ENCODE measurements at regions not wholly inside any gene's neighbourhood (a gene's known extent, or its start where the extent isn't known, plus 50 kb on each side); places are given as distances from the start of the nearest gene placed in this dataset.

GRCh38 chr7:136635751-136636150 lies 232.7 kb upstream of the CHRM2 start:
- Histone ChIP-seq H3K9me3 (no peaks in the 10 kb centered on the region), H3K4me1 (no peaks in the 10 kb centered on the region), H3K36me3 (no peaks in the 10 kb centered on the region), H3K4me3 (no peak overlapping the region), H3K27me3 (no peaks in the 10 kb centered on the region), H3K27ac (no peak overlapping the region)
- no peak for ATAC-seq
- no peak for TF ChIP-seq CTCF (IDR thresholded peaks at IDR 0.05)
- intact Hi-C loops (cut with DNase I), result no loop called here
- DNase-seq, result no peak

- DNase-seq (no peak), ATAC-seq (no peak)
- Histone ChIP-seq H3K36me3 (no peaks in the 10 kb centered on the region), H3K4me1 (no peaks in the 10 kb centered on the region), H3K27ac (no peak overlapping the region), H3K27me3 (no peaks in the 10 kb centered on the region), H3K9me3 (peaks cover 0 to 6% of the 10 kb centered on the region in 2 donors), H3K4me3 (no peak overlapping the region)
- intact Hi-C loops (cut with DNase I), result no loop called here
- no peak for TF ChIP-seq CTCF (IDR thresholded peaks at IDR 0.05)
Observed at GRCh38 chr7:136618818-136619217, 249.6 kb upstream of the CHRM2 start.

GRCh38 chr7:136617176-136617575 lies 251.3 kb upstream of the CHRM2 start:
- Histone ChIP-seq H3K36me3 (no peaks in the 10 kb centered on the region), H3K4me3 (no peak overlapping the region), H3K9me3 (no peaks in the 10 kb centered on the region), H3K27ac (no peak overlapping the region), H3K4me1 (no peaks in the 10 kb centered on the region), H3K27me3 (no peaks in the 10 kb centered on the region)
- intact Hi-C loops (cut with DNase I), result no loop called here
- ATAC-seq (no peak), DNase-seq (no peak)
- no peak for TF ChIP-seq CTCF (IDR thresholded peaks at IDR 0.05)

GRCh38 chr7:136605532-136606329 lies 262.7 kb upstream of the CHRM2 start:
- intact Hi-C loops (cut with DNase I), result no loop called here
- DNase-seq (no peak), ATAC-seq (no peak)
- Histone ChIP-seq H3K9me3 (peaks cover 0 to 9% of the 10 kb centered on the region in 2 donors), H3K4me3 (no peak overlapping the region), H3K36me3 (no peaks in the 10 kb centered on the region), H3K27ac (no peak overlapping the region), H3K4me1 (no peaks in the 10 kb centered on the region), H3K27me3 (no peaks in the 10 kb centered on the region)
- TF ChIP-seq CTCF (IDR thresholded peaks at IDR 0.05), result no peak

GRCh38 chr7:136601772-136602171 lies 266.7 kb upstream of the CHRM2 start:
- intact Hi-C loops (cut with DNase I), result no loop called here
- Histone ChIP-seq H3K9me3 (peaks cover 0 to 9% of the 10 kb centered on the region in 2 donors), H3K27ac (no peak overlapping the region), H3K4me1 (no peaks in the 10 kb centered on the region), H3K4me3 (no peak overlapping the region), H3K27me3 (no peaks in the 10 kb centered on the region), H3K36me3 (no peaks in the 10 kb centered on the region)
- TF ChIP-seq CTCF (IDR thresholded peaks at IDR 0.05), result no peak
- DNase-seq (no peak), ATAC-seq (no peak)

All from left lung (tissue), 4 donors.